ENCODE measurements at regions not wholly inside any gene's neighbourhood (a gene's known extent, or its start where the extent isn't known, plus 50 kb on each side); places are given as distances from the start of the nearest gene placed in this dataset.

GRCh38 chr3:115301364-115301860 lies 154.3 kb upstream of the ZBTB20 start:
- no peak for TF ChIP-seq NR3C1 (IDR thresholded peaks at IDR 0.05)
- TF ChIP-seq RNF2 (IDR thresholded peaks at IDR 0.05; ENCODE audit: borderline replicate concordance, low read depth), result no peak
- no peak for TF ChIP-seq CTCF (IDR thresholded peaks at IDR 0.05)
- no peak for TF ChIP-seq HDAC2 (IDR thresholded peaks at IDR 0.05)

Measured in A549 (cell line).